ENCODE measurements at regions not wholly inside any gene's neighbourhood (a gene's known extent, or its start where the extent isn't known, plus 50 kb on each side); places are given as distances from the start of the nearest gene placed in this dataset.

GRCh38 chr12:41769810-41770209, 374.9 kb downstream of the GXYLT1 start:
- DNase-seq (ENCODE audit: low read depth, low spot score), result no peak

GRCh38 chr12:41768456-41768855, 376.2 kb downstream of the GXYLT1 start:
- DNase-seq (ENCODE audit: low read depth, low spot score), result no peak

GRCh38 chr12:41762691-41763090, 382.0 kb downstream of the GXYLT1 start:
- DNase-seq (ENCODE audit: low read depth, low spot score), result no peak

GRCh38 chr12:41745593-41745992, 399.1 kb downstream of the GXYLT1 start:
- peak; percentile 3 for DNase-seq (ENCODE audit: low read depth, low spot score)

- no peak for DNase-seq (ENCODE audit: low read depth, low spot score)
These were observed 400.8 kb downstream of the GXYLT1 start for GRCh38 chr12:41743835-41744234.

GRCh38 chr12:41739066-41739465, 405.6 kb downstream of the GXYLT1 start:
- no peak for DNase-seq (ENCODE audit: low read depth, low spot score)

GRCh38 chr12:41737423-41737822, 407.3 kb downstream of the GXYLT1 start:
- no peak for DNase-seq (ENCODE audit: low read depth, low spot score)

- no peak for DNase-seq (ENCODE audit: low read depth, low spot score)
These were observed 408.2 kb downstream of the GXYLT1 start for GRCh38 chr12:41736436-41736835.

GRCh38 chr12:41731691-41732090, 413.0 kb downstream of the GXYLT1 start:
- no peak for DNase-seq (ENCODE audit: low read depth, low spot score)

- DNase-seq (ENCODE audit: low read depth, low spot score), result no peak
These were observed 413.6 kb downstream of the GXYLT1 start for GRCh38 chr12:41731061-41731460.

- DNase-seq (ENCODE audit: low read depth, low spot score), result no peak
These were observed 420.5 kb downstream of the GXYLT1 start for GRCh38 chr12:41724216-41724615.

GRCh38 chr12:41719214-41719613, 425.5 kb downstream of the GXYLT1 start:
- DNase-seq (ENCODE audit: low read depth, low spot score), result no peak

- DNase-seq (ENCODE audit: low read depth, low spot score), result no peak
These were observed 429.4 kb downstream of the GXYLT1 start for GRCh38 chr12:41715256-41715655.

GRCh38 chr12:41709463-41710285, 435.0 kb downstream of the GXYLT1 start:
- peak; percentile 3 for DNase-seq (ENCODE audit: low read depth, low spot score)

GRCh38 chr12:41709012-41709411, 435.7 kb downstream of the GXYLT1 start:
- no peak for DNase-seq (ENCODE audit: low read depth, low spot score)

GRCh38 chr12:41706376-41706775, 438.3 kb downstream of the GXYLT1 start:
- no peak for DNase-seq (ENCODE audit: low read depth, low spot score)

- DNase-seq (ENCODE audit: low read depth, low spot score), result no peak
These were observed 442.6 kb downstream of the GXYLT1 start for GRCh38 chr12:41701943-41702601.

GRCh38 chr12:41700940-41701339, 443.7 kb downstream of the GXYLT1 start:
- no peak for DNase-seq (ENCODE audit: low read depth, low spot score)

- no peak for DNase-seq (ENCODE audit: low read depth, low spot score)
These were observed 445.0 kb downstream of the GXYLT1 start for GRCh38 chr12:41699658-41700057.

- DNase-seq (ENCODE audit: low read depth, low spot score), result no peak
These were observed 447.5 kb downstream of the GXYLT1 start for GRCh38 chr12:41697161-41697560.

GRCh38 chr12:41684997-41685396, 459.7 kb downstream of the GXYLT1 start:
- no peak for DNase-seq (ENCODE audit: low read depth, low spot score)

GRCh38 chr12:41683513-41684240, 461.0 kb downstream of the GXYLT1 start:
- DNase-seq (ENCODE audit: low read depth, low spot score), result no peak

All from ELF-1 (cell line).